Endodermal cell (in vitro differentiated cells): ENCODE measurements at regions not wholly inside any gene's neighbourhood (a gene's known extent, or its start where the extent isn't known, plus 50 kb on each side); places are given as distances from the start of the nearest gene placed in this dataset.

Source experiments
- DNase-seq: peaks from one replicate; pipeline ENCODE4 v3.0.0-alpha.2; 2017
- H3K27ac ChIP-seq: 2 replicates; pipeline ENCODE4 v1.5.1; 2013; ENCODE audit warnings: mild to moderate bottlenecking, low read depth, low read length, moderate library complexity
- H3K27me3 ChIP-seq: 2 replicates; pipeline ENCODE4 v1.6.1; 2013; ENCODE audit warnings: mild to moderate bottlenecking, low read length, moderate library complexity; ENCODE audit not compliant: insufficient read depth, control insufficient read depth, poor library complexity, severe bottlenecking
- H3K36me3 ChIP-seq: 2 replicates; pipeline ENCODE4 v1.7.0; 2013; ENCODE audit warnings: mild to moderate bottlenecking, low read length, moderate library complexity; ENCODE audit not compliant: control insufficient read depth, insufficient read depth
- H3K4me1 ChIP-seq: one replicate; pipeline ENCODE4 v1.7.0; 2013; ENCODE audit warnings: low read length; ENCODE audit not compliant: control insufficient read depth, insufficient read depth
- H3K4me3 ChIP-seq: 2 replicates; pipeline ENCODE4 v1.5.1; 2013; ENCODE audit warnings: mild to moderate bottlenecking, low read length, moderate library complexity
- H3K9ac ChIP-seq: 2 replicates; pipeline ENCODE4 v1.6.1; 2013; ENCODE audit warnings: mild to moderate bottlenecking, low read length, moderate library complexity; ENCODE audit not compliant: poor library complexity, severe bottlenecking; ENCODE audit errors: extremely low read depth
- H3K9me3 ChIP-seq: 2 replicates; pipeline ENCODE4 v1.6.1; 2013; ENCODE audit warnings: mild to moderate bottlenecking, low read length, moderate library complexity; ENCODE audit not compliant: control insufficient read depth
- H3K27ac Mint-ChIP-seq: 2 replicates; pipeline ENCODE4 v1.8.0; 2020; ENCODE audit warnings: mixed read lengths
- H3K27me3 Mint-ChIP-seq: 2 replicates; pipeline ENCODE4 v1.8.0; 2021; ENCODE audit warnings: mild to moderate bottlenecking, mixed read lengths; ENCODE audit not compliant: insufficient read depth
- H3K36me3 Mint-ChIP-seq: 2 replicates; pipeline ENCODE4 v1.8.0; 2020; ENCODE audit warnings: low read depth, mixed read lengths
- H3K4me1 Mint-ChIP-seq: 2 replicates; pipeline ENCODE4 v1.8.0; 2020; ENCODE audit warnings: mixed read lengths
- H3K4me3 Mint-ChIP-seq: 2 replicates; pipeline ENCODE4 v1.8.0; 2020; ENCODE audit warnings: mild to moderate bottlenecking, moderate library complexity, mixed read lengths
- H3K9me3 Mint-ChIP-seq: 2 replicates; pipeline ENCODE4 v1.8.0; 2020; ENCODE audit warnings: mild to moderate bottlenecking, mixed read lengths
- CTCF ChIP-seq: fragments of 200-600 bp; sonication (generic); conservative IDR thresholded peaks from 2 replicates; pipeline ENCODE4 v1.5.0; 2021; ENCODE audit warnings: antibody characterized with exemption, mild to moderate bottlenecking
- WGBS, 2 experiments: methylation state at CpG; one replicate each; pipeline versions ENCODE4 v1.1.5 to v1.1.7; 2013; ENCODE audit warnings: missing lambda C conversion rate in 2 of 2, mixed read lengths in 1 of 2; ENCODE audit not compliant: insufficient coverage in 1 of 2, insufficient read length in 1 of 2; 5-methylcytosine and 5-hydroxymethylcytosine counted together

- Mint-ChIP-seq H3K36me3 (no peaks in the 10 kb centered on the region), H3K27me3 (no peaks in the 10 kb centered on the region), H3K4me3 (no peak overlapping the region), H3K27ac (no peak overlapping the region), H3K9me3 (no peaks in the 10 kb centered on the region), H3K4me1 (peaks cover 10% of the 10 kb centered on the region)
- no peak overlapping the region for H3K9ac ChIP-seq
- no peaks in the 10 kb centered on the region for H3K9me3 ChIP-seq
- no peaks in the 10 kb centered on the region for H3K4me1 ChIP-seq
- TF ChIP-seq CTCF = no peak
- DNase-seq = no peak
- WGBS, 2 experiments = 89 to 100% methylated on average over 1 of the region's 1 CpG
- H3K27ac ChIP-seq = no peak overlapping the region
- H3K36me3 ChIP-seq = no peaks in the 10 kb centered on the region
- no peak overlapping the region for H3K4me3 ChIP-seq
- H3K27me3 ChIP-seq = no peaks in the 10 kb centered on the region
Observed at GRCh38 chr12:23342407-23342806, 607.1 kb downstream of the SOX5 start.

GRCh38 chr12:23349564-23349963, 599.9 kb downstream of the SOX5 start:
- TF ChIP-seq CTCF = no peak
- no peak overlapping the region for H3K4me3 Mint-ChIP-seq
- H3K36me3 Mint-ChIP-seq = no peaks in the 10 kb centered on the region
- no peaks in the 10 kb centered on the region for H3K4me1 ChIP-seq
- no peaks in the 10 kb centered on the region for H3K36me3 ChIP-seq
- 100% methylated on average over 1 to 3 of the region's 3 CpGs for WGBS, 2 experiments
- H3K27ac Mint-ChIP-seq = no peak overlapping the region
- no peak overlapping the region for H3K27ac ChIP-seq
- no peak for DNase-seq
- H3K4me1 Mint-ChIP-seq = peaks cover 5% of the 10 kb centered on the region
- H3K9me3 Mint-ChIP-seq = no peaks in the 10 kb centered on the region
- H3K9ac ChIP-seq = no peak overlapping the region
- H3K4me3 ChIP-seq = no peak overlapping the region
- H3K27me3 Mint-ChIP-seq = no peaks in the 10 kb centered on the region
- H3K9me3 ChIP-seq = no peaks in the 10 kb centered on the region
- no peaks in the 10 kb centered on the region for H3K27me3 ChIP-seq

GRCh38 chr12:23350808-23351207, 598.7 kb downstream of the SOX5 start:
- Mint-ChIP-seq H3K4me1 (peaks cover 8% of the 10 kb centered on the region), H3K27me3 (no peaks in the 10 kb centered on the region), H3K27ac (no peak overlapping the region), H3K9me3 (no peaks in the 10 kb centered on the region), H3K36me3 (no peaks in the 10 kb centered on the region), H3K4me3 (no peak overlapping the region)
- no peak for TF ChIP-seq CTCF
- Histone ChIP-seq H3K36me3 (no peaks in the 10 kb centered on the region), H3K27ac (no peak overlapping the region), H3K27me3 (no peaks in the 10 kb centered on the region), H3K4me3 (no peak overlapping the region), H3K9ac (no peak overlapping the region), H3K4me1 (no peaks in the 10 kb centered on the region), H3K9me3 (no peaks in the 10 kb centered on the region)
- no peak for DNase-seq
- WGBS, 2 experiments = 92% methylated on average over 2 of the region's 2 CpGs; no CpG with 5 or more reads in 1 of the 2 experiments
